Hippocampal formation (tissue), 2 donors: ENCODE measurements at regions not wholly inside any gene's neighbourhood (a gene's known extent, or its start where the extent isn't known, plus 50 kb on each side); places are given as distances from the start of the nearest gene placed in this dataset.
"Not testable (repeated sequence)": the region's sequence is repeated elsewhere in the genome, so short reads cannot be mapped to it uniquely, and the experiment has no call there.

Source experiments
- DNase-seq, 2 donors: peaks; one replicate each; lab custom pipeline; 2025; lab: John Stamatoyannopoulos, UW

GRCh38 chr1:221256773-221257172 lies 377.5 kb downstream of the HLX start:
- no peak for DNase-seq

GRCh38 chr1:221257548-221257947 lies 378.3 kb downstream of the HLX start:
- not testable (repeated sequence) for DNase-seq

DNA sequence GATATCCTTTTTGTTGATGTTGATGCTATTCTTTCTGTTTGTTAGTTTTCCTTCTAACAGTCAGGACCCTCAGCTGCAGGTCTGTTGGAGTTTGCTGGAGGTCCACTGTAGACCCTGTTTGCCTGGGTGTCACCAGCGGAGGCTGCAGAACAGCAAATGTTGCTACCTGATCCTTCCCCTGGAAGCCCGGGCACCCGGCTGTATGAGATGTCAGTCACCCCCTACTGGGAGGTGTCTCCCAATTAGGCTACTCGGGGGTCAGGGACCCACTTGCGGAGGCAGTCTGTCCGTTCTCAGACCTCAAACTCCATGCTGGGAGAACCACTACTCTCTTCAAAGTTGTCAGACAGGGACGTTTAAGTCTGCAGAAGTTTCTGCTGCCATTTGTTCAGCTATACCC lies 383.4 kb downstream of the HLX start:
- DNase-seq, result not testable (repeated sequence)

DNA sequence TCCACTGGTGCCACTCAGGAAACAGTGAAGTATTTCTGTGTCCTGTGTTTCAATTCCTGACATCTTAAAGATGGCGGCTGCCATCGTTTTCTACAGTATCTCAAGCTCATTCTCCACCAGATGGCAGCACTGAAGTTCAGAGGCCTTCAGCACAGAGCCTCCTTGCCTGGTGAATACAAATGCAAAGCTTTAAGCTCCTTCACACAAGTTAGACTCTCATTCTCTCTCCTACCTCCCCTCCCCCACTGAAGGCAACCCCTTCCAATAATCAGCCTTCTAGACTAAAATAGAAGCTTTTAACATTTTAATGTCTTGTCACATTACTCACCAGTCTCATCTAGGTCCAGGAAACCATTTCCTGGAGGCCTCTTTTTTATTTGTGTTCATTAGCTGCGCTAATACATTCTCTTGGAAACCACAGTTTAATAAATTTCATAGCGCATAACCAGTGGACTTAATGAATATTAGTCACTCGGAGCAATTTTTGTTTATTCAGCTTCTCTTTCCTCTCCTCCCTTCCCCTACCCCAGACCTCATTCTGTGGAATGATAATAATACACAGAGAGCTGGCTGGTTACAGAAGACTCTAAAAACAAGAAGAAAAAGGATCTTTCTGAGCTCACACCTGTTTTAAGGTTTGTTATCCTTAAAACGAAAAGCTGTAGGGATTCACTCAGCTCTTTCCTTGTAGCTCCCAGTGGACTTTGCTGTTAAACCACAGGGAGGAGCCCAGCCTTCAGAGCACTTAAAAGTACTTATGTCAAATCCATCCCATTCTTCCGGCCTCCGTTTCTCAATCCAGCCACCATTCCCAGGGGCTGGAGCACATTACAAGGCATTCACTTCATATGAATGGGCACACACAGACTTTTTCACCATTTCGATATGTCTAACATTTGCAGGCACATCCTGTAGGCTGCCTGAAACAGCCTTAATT lies 384.9 kb downstream of the HLX start:
- DNase-seq, result peak; percentile 38 to 65

DNA sequence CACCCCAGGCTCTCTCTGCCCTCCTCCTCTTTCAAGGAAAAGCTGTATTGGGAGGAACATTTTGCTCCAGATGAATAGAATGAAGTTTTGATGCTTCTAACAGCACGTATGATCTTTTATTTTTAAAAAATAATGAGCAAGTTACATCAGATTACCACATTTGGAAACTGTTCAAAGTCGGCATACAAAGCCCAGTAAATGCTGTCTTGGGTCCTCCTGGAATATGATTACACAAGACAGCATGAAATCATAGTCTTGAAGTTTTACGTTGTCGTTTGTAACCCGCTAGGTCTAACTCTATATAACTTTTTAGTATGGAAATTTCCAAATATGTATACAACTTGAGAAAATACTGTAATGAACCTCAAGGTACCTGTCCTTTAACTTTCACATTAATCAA lies 385.6 kb downstream of the HLX start:
- DNase-seq, result no peak

GRCh38 chr1:221268295-221268694 lies 389.1 kb downstream of the HLX start:
- no peak for DNase-seq

GRCh38 chr1:221271701-221272100 lies 392.5 kb downstream of the HLX start:
- no peak for DNase-seq

DNA sequence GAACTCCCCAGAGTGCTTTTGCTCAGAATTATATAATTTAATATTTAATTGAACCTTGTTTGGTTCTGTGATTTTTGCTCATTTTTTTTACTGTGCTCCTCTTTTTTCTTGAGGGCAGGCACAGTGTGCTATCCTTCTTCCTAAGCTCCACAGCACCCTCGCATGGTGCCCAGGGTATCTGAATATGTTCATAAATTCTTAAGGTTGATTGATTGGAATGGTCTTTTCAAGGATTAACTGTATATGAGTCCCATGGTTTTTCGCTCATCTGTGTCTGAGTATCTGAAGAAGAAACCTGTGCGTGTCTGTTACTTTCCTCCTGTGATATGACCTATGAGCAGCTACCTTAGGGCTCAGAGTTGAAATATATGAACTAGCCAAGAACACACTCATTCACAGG lies 393.7 kb downstream of the HLX start:
- DNase-seq, result no peak

DNA sequence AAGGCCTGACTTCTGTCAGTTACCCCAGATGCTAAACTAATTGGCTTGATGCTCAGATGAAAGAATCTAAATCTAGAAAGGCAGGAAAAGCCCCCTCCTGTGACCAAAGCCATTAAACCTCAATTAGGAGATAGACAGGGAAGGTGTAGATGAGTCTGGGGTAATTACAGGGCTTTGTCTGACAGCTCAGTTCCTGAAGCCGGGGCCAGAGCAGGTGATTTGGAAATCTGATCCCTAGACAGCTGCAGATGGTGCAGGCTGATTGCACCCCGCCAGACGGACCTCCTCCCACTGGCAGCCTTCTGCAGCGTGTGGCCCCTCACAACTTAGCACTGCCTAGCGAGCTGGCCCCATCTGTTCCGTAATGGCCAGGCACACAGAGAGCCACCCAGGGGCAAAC lies 395.1 kb downstream of the HLX start:
- no peak for DNase-seq

GRCh38 chr1:221276896-221277409 lies 397.7 kb downstream of the HLX start:
- no peak for DNase-seq

DNA sequence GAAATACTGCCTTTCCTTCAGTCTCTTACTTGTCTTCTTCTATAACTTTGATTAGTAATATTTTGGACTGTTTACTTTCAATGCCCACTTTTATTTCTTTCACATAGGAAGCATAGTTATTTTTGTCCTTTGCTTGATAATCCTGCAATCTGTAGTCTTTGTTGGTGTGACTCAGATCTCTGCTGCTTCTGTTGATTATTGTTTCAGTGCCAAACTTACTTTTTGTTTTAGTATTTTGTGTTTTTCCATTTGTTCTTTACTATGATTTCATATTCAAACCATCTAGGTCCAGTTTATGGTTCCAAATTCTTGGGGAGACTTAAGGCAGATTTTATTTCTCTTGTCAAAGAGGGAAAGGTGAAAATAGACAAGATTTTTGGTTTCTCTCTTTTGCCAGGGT lies 399.9 kb downstream of the HLX start:
- no peak for DNase-seq

GRCh38 chr1:221283532-221283931 lies 404.3 kb downstream of the HLX start:
- no peak for DNase-seq

DNA sequence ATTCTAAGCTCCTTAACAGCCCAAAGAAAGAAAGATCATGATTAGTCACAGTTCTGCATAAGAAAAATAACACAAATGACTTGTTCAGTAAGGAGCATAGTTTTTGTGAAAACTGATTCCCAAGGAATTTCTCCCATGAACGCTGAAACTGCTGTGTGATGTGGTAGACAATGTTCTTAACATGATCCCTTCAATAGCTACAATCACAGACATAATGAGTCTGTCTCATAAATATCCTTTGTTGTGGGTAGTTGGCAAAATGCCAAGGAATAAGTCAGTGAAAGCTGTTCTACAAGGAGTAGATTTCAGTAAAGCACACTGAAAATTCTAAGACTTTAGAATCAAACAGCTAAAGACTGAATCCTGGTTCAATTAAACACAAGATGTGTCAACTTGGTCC lies 404.8 kb downstream of the HLX start:
- DNase-seq, result peak in 1 of 2 donors; percentile 54

- DNase-seq, result not testable (repeated sequence)
These were observed 405.7 kb downstream of the HLX start for GRCh38 chr1:221284991-221285390.

DNA sequence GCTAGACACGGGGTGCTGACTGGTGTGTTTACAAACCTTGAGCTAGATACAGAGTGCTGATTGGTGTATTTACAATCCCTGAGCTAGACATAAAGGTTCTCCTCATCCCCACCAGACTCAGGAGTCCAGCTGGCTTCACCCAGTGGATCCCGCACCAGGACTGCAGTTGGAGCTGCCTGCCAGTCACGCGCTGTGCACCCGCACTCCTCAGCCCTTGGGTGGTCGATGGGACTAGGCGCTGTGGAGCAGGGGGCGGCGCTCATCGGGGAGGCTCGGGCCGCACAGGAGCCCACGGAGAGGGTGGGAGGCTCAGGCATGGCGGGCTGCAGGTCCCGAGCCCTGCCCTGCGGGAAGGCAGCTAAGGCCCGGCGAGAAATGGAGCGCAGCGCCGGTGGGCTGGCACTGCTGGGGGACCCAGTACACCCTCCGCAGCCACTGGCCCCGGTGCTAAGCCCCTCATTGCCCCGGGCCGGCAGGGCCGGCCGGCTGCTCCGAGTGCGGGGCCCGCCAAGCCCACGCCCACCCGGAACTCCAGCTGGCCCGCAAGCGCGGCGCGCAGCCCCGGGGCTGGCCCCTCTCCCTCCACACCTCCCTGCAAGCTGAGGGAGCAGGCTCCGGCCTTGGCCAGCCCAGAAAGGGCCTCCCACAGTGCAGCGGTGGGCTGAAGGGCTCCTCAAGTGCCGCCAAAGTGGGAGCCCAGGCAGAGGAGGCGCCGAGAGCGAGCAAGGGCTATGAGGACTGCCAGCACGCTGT lies 406.4 kb downstream of the HLX start:
- DNase-seq, result not testable (repeated sequence)

DNA sequence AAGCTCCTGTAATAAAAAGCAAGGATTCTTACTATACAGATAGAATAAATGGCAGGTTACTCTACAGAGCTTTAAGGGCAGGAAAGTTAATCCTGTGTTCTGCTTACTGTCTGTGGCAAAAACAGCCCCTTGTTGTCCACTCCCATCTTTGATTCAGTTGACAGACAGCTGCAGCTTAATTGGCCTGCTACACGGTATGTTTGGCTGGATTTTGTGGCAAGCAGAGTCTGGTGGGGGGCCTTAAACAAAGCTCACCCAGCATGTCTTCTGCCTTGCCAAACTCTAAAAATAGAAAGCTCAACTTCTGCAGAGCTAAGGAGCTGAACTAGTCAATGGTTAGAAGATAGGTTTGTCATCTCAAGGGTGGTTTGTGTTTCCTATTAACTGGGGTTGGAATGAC lies 407.2 kb downstream of the HLX start:
- no peak for DNase-seq

GRCh38 chr1:221289103-221289502 lies 409.9 kb downstream of the HLX start:
- DNase-seq, result no peak

DNA sequence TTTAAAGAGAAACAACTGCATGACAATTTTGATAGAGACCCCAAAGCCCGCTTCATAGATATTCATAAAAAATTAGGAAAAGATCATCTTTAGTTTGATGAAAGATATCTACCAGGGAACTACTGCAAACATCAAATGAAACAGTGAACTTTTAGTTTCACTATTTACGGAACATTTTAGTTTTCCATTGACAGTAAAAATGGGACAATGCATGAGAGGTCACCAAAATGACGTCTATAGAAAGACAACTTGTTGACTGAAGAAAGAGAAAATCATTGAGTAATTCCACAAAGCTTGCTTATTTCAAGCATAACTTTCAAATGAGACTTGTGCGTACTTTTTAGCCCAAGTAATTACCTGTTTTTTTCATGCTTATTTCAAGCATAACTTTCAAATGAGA lies 411.4 kb downstream of the HLX start:
- DNase-seq, result no peak

DNA sequence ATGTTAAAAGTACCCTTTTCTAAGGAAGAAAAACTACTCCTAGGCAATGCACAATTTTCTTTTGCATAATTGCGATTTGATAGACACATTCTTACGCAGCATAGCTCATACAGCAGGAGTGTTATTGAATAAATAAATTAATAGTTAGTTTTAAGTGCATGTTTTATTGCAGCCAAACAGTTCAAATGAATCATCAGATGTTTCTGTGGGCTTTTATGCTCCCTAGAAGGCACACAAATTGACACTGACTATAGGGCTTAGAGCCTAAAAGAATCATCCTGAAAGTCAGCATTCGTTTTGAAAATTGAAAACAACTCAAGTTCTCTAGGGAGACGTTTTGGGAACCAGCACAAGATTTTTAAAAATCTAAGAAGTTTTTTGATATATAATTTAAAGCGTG lies 411.9 kb downstream of the HLX start:
- DNase-seq, result no peak

- no peak for DNase-seq
These were observed 413.4 kb downstream of the HLX start for GRCh38 chr1:221292652-221293051.

DNA sequence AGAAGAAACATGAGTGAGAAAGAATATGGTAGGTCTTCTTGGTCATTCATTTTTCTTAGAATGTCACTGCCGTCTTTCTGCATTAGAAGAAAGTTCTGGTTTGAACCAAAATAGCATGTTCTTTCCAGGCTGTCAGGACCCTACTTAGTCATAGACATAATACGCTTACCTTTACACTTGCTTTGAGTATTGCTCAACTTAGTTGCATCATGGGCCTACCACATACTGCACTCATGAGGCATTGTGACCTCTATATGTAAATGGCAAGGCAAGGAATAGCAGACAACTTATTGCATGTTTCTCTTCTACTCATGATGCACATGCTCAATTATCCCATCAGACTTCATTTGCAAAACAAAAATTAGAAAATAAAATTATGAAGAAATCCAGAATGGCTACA lies 415.0 kb downstream of the HLX start:
- no peak for DNase-seq

GRCh38 chr1:221302357-221302756 lies 423.1 kb downstream of the HLX start:
- no peak for DNase-seq

DNA sequence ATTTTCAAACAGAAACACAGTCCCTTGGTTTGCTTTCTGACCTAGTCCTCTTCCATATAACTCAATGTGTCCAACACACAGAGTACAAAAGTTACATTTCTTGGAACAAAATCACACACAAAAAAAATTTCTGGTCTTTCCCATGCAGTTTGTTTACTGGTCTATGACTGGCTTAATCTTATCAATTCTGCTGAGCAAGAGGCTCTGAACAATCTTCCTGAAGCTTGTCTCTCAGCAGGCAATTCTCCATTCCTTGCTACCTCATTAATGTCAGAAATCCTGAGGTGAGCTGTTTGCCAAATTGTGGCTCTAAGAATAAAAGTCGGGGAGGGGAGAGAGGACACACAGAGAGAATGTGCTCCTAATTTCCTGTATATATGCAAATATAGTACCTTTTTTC lies 423.6 kb downstream of the HLX start:
- DNase-seq, result no peak
